Skin of body (tissue), 1 donor: ENCODE measurements at regions not wholly inside any gene's neighbourhood (a gene's known extent, or its start where the extent isn't known, plus 50 kb on each side); places are given as distances from the start of the nearest gene placed in this dataset.
A peak's percentile ranks its signal among the peaks of the same experiment; 100 is the strongest.
"Not testable (repeated sequence)": the region's sequence is repeated elsewhere in the genome, so short reads cannot be mapped to it uniquely, and the experiment has no call there.

ENCODE experiments used
- DNase-seq: peaks from one replicate; lab custom pipeline; 2025; lab: John Stamatoyannopoulos, UW

DNA sequence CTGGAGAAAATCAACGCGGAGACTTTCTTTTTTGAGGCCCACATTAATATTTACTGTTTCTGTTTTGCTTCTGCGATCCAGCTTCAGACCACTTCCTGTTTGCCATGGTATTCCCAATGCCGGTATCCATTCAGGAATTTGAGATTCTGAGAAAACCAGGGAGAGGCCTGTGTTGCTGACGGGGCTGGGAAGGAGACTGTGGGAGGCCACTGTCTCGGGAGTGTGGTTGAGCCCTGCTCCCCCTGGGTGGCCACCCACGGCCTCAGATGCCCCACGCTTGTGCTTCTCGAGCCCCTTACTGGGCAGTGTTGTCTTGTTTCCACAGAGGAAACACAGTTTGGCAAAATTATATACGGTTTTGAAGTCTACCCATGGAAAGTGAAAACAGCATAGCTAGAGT is 403.6 kb upstream of the IRX2 start:
- DNase-seq = no peak

DNA sequence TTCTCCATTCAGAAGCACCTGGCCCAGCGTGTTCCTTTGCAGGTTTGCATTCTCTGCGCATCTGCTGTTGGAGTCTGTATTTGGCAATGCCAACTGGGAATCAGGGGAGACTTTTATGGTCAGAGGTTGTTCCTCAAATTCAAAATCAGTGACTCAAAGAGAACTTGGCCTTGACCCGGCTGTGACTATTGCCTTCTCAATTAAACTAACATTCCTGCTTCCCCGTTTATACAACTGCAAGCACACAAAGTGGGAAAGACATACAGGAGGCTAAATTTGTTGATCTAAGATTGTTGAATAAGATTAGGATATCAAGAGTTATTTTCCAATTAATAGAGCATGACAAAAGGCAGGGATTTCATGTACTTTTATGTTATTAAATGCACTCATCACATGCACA is 402.4 kb upstream of the IRX2 start:
- DNase-seq = no peak

DNA sequence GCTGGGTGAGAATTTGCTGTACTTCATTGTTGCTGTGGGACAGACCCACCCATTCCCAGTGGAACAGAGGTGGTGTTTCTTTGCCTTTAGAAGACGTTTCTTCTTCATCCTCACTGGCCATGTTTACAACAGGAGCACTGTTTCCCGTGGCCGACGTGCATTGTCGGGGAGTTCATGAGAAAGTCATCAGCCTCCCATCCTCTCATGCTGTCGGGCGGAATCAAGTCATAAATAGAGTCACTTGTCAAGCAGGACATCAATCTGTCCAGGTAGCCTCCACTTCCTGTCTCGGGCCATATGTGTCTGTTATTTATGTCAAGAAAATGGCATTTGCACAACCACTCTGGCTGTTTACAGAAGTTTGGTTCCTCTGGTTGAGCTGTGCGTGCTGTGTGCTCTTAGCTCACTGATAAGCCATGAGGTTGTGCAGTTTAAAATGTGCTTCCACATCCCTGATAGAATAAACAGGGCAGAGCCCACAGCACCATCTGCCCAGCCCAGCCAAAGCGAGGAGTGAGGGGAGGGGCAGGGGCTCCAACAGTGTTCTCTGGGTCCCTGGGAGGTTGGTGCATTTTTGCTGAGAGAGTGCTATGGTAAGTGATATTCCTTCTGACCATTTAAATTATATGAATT is 401.9 kb upstream of the IRX2 start:
- no peak for DNase-seq

DNA sequence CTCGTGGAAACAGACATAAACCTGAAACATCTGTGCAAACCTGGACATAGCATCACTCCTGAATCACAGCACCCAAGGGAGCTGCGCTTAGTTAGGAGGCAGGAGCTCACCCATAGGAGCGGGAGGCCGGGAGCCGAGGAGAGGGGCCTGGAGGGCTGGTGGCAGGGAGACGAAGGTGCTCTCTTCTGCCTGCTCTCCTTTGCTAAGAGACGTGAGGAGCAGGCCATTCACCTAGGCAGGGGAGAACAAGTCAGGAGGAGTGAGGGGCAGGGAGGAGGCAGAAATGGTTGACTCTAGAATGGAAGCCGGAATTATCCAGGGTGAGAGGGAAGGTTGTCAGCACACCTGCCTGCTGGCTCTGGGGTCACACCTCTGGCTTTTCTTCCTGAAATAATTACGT is 398.4 kb upstream of the IRX2 start:
- no peak for DNase-seq

DNA sequence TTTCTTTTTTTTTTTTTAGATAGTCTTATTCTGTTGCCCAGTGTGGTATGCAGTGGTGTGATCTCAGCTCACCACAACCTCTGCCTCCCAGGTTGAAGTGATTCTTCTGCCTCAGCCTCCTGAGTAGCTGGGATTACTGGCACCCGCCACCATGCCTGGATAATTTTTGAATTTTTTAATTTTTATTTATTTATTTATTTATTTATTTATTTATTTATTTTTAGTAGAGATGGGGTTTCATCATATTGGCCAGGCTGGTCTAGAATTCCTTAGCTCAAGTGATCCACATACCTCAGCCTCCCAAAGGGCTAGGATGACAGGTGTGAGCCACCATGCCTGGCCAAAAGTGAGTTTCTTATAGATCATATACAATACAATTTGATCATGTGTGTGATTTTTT is 395.9 kb upstream of the IRX2 start:
- not testable (repeated sequence) for DNase-seq

DNA sequence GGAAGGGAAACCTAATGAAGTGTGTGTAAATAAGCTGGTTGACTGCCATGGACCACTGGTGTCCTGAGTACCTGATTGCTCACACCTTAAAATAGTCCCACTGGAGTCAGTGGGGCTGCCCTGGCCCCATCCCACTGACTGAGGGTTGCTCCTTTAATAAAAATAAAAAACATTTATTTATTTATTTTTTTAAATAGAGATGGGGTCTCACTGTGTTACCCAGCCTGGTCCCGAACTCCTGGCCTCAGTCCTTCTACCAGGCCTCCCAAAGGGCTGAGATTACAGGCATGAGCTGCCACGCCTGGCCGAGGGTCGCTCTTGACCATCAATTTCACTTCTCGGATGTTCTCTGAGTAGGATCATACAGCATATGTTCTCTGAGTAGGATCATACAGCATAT is 394.2 kb upstream of the IRX2 start:
- no peak for DNase-seq

DNA sequence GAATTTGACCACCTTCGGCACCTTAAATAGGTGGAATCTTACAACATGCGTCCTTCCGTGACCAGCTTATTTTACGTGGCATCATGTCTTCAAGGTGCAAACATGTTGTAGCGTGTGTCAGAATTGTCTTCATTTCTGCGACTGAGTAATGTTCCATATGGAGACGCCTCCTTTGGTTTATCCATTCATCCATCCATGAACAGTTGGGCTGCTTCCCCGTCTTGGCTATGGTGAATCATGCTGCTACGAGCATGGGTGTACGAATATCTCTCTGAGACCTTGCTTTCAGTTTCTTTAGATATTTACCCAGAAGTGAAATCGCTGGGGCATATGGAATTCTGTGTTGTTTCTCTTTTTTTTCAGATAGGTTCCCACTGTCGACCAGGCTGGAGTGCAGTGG is 391.9 kb upstream of the IRX2 start:
- no peak for DNase-seq

DNA sequence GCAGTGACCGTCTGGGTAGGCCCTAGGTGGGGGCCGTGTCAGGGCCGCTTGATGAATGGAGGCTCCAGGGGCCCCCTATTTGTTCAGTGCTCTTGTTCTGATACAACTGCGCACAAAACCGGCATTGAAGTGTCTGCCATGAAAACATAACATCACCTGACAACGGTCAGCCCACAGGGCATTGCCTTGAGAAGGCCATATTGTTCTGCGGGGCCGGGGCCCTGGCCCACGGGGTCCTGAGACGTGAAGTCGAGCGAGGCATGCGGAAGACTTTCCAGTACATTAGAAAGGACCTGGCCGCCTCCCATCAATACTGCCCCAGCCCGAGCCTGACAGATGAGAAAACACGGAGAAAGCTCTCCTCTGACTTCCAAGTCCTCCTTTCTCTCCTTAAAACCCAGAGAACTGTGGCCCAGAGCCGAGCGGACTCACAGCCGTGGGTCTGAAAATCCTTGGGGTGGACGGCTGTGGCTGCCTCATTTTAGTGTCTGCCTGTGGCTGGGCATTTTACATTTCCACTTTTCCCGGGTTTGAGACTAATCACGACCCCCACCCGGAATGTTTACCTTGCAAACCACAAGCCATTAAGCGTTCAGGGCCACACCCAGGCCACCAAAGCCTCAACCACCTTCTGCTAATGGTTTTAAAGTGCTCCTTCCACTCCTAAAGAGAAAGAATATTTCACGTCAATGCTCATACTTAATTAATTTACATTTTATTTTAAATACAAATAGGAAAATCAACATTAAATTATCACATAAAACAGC is 391.0 kb upstream of the IRX2 start:
- DNase-seq = no peak

DNA sequence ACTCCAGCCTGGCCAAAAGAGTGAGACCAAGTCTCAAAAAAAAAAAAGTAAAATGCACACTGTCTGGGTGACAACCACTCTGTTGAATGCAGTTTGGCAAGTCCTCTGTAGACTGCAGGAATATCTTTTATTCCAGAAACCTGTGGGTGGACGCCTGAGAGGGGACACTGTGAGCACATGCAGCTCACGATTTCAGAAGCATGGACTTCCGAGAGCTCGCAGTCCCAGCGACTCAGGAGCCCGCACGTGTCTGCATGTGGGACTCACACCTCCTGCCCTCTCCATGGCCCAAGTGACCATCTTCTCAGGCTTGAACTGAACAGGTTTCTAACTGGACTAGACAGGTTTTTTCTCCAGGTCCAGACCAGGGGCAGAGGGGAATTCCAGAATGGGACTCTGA is 388.6 kb upstream of the IRX2 start:
- no peak for DNase-seq

DNA sequence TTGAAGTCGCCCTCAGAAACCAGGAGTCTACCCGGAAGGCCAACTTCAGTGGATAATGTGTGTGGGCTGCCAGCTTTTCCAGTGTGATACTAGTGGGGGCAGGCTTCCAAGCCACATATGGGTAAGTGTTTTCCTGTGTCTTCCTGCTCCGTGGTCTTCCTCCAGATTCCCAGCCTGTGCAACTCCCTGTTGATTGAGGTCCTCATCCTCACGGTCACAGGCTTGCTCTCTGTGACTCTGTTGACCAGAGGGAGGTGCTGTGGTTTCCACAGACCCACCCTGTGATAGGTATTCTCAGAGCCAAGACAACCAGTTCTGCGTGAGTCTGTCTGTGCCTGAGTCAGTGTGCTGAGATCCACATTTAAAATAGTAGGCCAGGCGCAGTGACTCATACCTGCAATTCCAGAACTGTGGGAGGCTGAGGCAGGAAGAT is 388.0 kb upstream of the IRX2 start:
- no peak for DNase-seq

DNA sequence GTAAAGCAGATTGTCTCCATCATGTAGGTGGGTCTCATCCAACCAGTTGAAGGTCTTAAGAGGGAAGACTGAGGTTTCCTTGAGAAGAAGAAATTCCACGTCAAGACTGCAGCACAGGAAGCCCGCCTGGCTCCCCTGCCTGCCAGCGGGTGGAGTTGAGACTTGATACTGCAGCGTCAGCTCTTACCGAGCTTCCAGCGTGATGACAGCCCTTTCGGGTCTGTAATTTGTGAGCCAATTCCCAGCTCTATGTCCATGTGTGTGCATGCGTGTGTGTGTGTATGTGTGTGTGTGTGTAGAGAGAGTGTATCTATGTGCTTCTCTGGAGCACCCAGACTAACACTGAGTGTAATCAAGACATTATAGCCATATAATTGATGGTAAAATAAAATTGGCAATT is 379.7 kb upstream of the IRX2 start:
- peak; percentile 2 for DNase-seq

DNA sequence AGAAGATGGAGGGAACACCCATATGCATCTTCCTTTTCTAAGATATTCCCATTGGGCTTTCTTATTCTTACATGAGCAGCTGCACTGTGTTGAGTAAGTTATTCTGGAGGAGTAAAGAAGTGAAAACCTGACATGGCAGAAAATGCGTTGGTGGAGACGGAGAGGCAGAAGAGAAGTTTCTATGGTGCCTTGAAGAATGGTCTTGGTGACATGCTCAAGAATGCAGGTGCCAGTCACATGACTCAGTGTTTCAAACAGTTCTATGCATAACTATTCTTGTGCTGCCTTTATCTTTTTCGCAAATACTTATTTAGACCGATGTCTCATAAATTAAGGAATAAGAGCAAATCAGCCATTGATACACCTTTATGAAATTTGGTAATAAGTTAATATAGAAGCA is 377.8 kb upstream of the IRX2 start:
- DNase-seq = no peak

DNA sequence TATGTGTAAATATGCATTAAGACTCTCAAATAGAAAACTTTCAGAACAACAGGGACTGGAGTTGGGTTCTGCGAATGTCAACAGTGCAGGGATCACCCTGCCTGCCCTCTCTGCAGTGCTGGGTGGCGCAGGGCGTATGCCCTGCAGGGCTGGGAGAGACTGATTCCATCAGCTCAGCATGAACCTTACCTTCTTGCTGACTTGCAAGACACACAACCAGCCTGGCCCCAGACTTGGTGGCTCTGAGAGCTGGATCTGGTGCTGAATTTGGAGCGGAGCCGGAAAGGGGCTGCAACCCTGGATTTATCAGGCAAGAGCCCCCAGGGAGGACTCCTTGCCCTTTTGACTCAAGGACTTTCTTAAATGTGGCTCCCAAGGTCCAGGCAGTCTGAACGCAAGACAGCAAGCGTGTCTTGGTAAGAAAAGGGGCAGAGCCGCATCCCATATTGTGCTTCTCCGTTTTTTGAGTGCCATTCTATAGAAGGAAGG is 376.0 kb upstream of the IRX2 start:
- DNase-seq = no peak

DNA sequence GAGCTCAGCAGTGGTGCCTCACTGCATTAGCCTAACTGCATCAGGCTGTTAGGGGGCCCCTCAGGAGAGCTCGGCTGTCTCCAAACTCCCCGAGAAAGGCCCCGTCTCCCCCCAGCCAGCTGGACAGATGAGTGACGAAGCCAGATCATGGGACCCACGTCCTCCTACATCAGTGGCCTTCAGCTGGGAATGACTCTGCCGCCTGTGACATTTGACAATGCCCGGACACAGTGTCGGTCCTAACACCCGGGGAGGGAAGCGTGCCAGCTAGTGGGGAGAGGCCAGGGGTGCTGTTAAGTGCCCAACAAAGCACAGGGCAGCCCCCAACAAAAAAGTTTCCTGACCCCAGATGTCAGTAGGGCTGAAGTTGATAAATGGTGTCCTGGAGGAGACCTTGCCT is 375.2 kb upstream of the IRX2 start:
- DNase-seq = no peak

DNA sequence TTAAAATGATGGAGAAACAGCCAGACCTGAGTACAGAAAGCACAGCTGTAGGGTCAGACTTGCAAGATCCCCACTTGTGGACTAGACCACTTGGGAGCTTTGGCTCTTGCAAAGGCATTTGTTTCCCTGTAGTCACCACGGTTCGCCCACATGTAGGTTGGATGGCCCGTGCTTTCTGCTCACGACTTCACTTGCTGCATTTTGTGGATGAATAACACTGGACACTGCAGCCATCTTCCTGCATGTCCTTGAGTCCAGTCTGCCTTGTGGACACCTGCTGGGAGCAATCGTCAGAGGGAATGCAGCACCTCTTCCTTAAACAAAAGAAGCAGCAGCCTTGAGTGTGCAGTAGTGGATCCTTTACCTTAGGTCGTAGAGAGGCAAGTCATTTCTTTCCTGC is 372.9 kb upstream of the IRX2 start:
- no peak for DNase-seq

DNA sequence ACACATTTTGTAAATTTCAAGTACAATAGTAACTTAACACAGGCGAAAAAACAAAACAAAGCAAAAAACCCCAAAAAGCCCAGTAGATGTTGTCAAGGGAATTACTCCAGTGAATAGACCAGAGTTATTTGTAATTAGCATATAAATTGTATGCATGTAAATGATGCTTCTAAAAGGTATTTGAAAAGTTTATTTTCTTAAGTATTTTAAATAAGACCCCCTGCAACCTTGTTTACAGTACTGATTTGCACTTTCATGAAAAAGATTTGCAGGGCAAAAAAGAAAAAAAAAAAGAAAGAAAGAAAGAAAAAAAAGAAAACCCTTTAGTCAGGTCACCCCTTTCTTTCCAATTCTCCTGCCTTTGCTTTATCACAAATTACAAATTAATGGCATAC is 372.3 kb upstream of the IRX2 start:
- no peak for DNase-seq

DNA sequence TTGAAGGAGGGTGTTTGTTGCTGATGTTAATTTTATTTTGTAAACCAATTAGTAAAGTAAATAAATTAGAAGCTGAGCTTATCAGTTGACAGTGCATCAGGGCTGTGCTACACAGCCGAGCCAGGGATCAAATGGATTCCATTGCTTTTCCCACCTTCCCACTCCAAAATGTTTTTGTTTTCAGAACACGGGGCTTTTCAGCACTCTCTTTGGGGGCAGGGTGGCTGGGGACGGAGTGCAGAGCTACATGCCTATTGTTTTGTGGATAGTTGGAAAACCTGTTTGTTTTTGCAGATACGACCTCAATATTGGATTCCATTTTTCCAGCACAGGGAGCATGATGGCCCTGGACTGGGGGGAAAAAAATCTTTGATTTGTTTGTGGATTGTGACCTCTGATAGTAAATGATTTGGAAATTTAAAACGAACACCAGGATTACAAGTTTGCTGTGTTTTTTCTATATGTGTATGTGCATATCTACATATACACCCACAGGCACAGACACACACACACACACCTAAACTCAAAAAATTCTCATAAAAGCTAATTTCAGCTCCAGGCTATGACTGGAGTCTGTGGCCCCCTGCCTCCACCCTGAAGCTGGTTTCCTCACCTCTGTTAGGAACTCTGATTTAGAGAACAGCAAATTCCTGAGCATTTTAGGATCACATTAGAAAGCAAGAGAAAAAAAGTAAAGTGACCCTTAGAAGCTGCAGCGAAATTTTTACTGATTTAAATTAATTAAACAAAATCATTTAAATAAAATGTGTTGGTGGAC is 371.7 kb upstream of the IRX2 start:
- no peak for DNase-seq

DNA sequence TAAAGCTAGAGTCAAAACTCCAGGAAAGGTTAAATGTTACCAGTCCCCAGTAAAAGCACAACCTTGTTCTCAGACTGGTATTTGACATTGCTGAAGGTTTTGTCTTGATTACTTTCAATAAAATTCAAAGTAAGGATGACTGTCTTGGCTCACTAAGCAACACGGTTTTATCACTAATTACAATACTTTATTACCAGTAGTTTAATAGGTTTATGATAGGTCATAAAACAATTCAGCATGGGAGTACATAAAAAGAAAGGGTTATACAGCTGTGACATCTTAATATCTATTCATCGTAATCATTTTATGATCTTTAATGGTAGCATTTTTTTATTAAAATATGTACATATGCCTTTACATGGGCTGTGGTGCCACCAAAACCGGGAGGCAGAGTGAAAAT is 370.7 kb upstream of the IRX2 start:
- DNase-seq = no peak

DNA sequence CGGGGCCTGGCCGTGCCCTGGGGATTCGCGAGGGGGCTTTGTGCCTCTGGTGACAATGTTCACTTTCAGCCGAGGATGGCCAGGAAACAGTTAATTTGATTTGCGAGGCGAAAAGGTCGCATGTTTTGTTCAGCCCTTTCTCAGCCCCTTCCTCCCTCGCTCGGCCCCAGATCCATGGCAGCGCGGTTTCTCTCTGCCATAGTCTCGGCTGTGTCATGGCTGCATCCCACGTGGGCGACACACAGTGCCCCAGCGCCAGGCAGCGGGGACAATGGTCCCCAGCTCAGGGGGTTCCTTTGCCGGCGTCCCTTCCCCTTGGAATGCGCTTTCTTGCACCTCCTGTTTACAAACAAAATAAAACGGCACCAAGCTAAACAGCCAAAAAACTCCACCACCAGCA is 370.3 kb upstream of the IRX2 start:
- DNase-seq = no peak

DNA sequence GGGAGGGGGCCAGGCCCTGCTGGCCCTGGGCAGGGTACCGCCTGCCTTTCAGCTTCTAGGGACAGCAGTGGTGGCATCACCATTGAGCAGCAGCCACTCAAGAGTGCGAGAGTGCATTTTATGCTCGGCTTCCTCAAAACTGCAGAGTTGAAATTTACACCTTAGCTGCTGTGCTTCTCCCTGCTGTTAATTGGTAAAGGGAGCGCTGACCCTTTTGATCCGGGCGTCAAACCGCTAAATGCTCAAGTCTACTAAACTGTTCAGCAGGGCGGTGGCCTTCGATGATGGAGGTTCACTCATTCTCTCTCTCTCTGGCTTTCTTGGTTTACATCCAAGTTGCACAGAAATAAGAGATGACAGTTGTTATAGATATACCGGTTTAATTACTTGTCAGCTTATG is 368.6 kb upstream of the IRX2 start:
- DNase-seq = no peak

DNA sequence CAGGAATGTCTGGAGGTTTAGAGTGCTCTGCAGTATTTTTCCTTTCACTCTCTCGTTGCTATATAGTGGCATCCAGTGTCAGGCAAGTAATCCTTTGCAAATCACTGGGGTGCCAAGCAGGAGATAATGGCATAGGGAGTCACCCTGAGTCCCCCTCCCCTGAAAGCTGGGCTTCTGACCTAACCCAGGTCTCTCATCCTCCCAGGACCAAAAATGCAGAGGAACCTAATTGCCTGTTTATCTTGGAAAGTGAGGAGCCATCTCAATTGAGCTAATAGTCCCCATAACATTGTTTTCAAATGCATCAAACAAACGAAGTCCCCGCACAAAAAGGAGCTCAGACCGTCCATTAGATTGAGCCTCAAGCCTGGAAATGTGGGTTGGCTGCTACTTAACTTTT is 368.0 kb upstream of the IRX2 start:
- no peak for DNase-seq

DNA sequence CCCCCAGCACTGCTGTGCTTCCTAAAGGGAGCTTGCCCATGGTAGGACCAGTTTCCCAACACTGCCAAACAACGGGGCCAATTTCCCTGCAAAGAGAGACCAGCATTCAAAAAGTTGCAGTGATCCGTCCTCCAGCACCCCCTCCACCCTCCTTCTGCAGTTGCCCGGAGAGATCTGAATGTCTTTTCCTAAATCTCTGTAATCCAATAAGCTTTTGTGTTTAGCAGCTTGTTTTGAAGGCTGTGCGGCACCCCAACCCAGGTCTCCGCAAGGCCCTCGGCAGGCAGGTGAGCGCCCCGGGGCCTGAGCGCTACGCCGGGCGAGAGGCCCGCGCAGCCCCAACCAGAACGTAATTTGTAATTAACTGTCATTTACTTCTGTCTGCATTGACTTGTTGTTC is 366.9 kb upstream of the IRX2 start:
- DNase-seq = no peak

DNA sequence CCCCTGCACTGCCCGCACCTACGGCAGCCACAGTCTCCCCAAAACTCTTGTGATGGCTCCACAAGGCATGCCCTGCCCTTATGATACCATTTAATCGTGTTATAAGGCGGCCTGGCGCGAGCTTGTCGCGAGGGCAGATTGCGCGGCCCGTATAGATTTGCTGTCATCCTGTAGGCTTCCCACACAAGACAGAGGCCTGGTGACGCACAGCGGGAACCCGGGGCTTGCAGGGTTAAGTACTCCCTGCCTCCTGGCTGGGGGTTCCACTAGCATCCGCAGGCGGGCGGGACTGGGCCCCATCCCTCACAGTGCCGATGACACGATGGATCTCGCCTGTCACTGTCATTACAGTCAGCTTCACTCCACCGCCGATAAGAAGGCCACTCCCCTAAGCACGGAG is 364.9 kb upstream of the IRX2 start:
- DNase-seq = no peak
